ENCODE measurements at regions not wholly inside any gene's neighbourhood (a gene's known extent, or its start where the extent isn't known, plus 50 kb on each side); places are given as distances from the start of the nearest gene placed in this dataset.

DNA sequence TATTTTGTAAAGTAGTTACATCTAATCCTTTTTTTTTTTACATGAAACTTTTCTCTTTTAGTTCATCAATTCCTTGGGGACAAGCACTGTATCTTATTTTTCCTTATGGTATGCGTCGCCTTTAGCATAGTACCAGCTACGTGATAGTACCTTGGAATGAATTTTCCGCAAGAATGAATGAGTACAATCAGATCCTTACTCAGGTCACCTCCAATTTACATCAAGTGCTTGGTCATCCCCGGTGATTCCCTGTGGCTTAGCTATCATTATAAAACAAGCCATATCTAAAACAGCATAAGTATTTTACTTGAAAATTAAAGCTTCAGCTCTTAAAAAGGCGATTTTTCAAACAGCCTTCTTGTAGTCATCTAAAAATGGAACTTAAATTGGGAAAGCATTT lies 680.4 kb upstream of the MAP3K7 start:
- TF ChIP-seq CTCF (IDR thresholded peaks at IDR 0.05; ENCODE audit: borderline replicate concordance, insufficient read depth, low read depth, low read length) = no peak

DNA sequence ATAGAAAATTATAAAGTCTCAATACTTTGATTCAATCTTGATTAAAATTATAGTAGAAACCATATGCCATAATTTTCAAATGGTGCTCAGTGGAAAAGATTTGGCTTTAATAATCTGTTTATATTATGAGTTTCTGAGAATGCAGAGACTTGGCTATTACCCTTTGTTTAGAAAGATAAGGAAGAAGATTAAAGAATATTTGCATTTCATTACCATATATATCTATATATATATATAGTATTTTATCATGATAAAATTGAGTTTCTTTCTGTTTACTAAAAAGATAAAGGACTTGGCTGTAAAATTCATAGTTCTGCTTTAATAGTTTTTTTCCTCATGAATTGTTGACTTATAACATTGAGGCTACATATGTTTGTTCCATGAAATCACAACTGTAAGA lies 679.3 kb upstream of the MAP3K7 start:
- no peak for TF ChIP-seq CTCF (IDR thresholded peaks at IDR 0.05; ENCODE audit: borderline replicate concordance, insufficient read depth, low read depth, low read length)
- no peak overlapping the region for H3K4me3 ChIP-seq (ENCODE audit: low read depth, low read length)

More for the DNA sequence above, 680.4 kb upstream of the MAP3K7 start:
- H3K4me3 ChIP-seq (ENCODE audit: low read depth, low read length) = no peak overlapping the region

GRCh38 chr6:91243436-91243835 lies 656.6 kb upstream of the MAP3K7 start:
- no peak for TF ChIP-seq CTCF (IDR thresholded peaks at IDR 0.05; ENCODE audit: borderline replicate concordance, insufficient read depth, low read depth, low read length)
- no peak overlapping the region for H3K4me3 ChIP-seq (ENCODE audit: low read depth, low read length)

DNA sequence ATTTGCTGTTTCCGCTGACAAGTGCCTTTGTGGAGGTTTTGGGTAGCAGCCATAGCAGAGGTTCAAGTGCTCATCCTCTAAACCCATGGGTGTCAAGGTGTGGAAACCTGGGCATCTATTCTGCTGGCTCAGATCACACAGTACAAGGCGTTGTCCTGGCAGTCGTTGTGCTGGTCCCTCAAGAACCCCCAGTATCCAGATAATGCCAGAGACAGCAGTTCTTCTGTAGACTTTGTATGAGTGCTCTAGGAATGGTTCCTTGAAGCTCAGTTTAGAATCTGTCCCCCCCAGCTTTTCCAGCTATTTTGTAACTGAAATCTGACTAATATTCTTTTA lies 655.7 kb upstream of the MAP3K7 start:
- H3K4me3 ChIP-seq (ENCODE audit: low read depth, low read length) = no peak overlapping the region
- TF ChIP-seq CTCF (IDR thresholded peaks at IDR 0.05; ENCODE audit: borderline replicate concordance, insufficient read depth, low read depth, low read length) = no peak

DNA sequence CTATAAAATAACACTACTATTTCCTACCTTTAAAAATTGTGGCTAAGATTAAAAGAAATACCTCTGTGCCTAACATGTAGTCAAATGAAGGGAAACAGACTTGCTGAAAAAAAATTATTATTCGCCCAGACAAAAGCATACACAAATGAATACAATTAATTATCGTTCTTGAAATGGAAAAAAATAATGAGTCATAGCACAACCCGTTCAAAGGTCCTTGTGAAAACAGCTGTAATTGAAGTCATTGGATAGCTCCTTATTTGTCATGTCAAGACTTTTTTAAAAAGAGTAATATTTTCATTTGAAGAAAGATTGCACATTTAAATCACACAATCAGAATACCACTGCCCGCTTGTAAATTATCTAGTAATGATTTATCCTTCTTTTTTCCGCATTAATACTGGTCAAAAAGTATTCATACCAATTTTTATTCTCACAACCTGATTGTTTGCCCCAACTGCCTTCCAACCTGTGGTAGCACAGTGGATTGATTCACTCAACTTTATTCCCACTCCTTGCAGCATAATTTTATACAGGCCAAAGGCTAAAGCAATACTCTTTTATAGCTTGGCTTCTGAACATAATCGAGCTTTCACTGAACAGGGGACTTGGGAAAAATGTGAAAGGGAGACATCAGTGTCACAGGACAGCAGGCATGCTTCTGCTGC lies 655.2 kb upstream of the MAP3K7 start:
- TF ChIP-seq CTCF (IDR thresholded peaks at IDR 0.05; ENCODE audit: borderline replicate concordance, insufficient read depth, low read depth, low read length) = no peak
- no peak overlapping the region for H3K4me3 ChIP-seq (ENCODE audit: low read depth, low read length)

DNA sequence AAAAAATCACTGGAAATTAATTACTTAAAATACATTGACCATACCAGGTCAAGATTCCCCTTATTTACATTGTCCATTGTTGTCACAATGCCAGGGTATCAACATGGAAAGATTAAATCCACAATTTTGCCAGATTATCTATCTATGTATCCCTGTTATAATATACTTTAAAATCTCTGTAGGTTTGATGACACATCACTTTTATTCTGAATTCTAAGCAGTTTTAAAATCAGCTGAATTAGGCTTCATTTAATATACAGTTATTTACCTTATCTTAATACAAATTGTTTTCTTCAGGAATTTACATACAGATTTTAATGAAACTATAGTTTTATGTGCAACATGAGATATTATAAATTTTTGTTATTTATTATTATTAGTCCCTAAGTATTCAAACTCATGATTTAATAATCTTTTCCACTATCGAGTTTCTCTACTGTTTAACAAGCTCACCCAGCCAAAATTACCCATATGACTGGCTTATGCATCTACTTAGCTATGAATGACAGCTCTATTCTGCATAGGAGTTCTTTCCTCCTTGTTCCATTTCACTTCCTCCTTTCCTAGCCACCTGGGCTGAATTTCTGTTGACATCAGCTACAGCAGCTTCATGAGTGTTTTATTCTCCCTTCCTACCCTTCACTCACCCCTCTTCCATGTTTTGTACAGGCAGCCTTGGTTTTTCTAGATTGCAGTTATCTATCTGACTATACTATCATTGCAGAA lies 654.2 kb upstream of the MAP3K7 start:
- H3K4me3 ChIP-seq (ENCODE audit: low read depth, low read length) = no peak overlapping the region

More for the DNA sequence above, 654.2 kb upstream of the MAP3K7 start:
- TF ChIP-seq CTCF (IDR thresholded peaks at IDR 0.05; ENCODE audit: borderline replicate concordance, insufficient read depth, low read depth, low read length) = no peak

Data from GM12875 (cell line).